Heart right ventricle (tissue), 16 donors: ENCODE measurements at regions not wholly inside any gene's neighbourhood (a gene's known extent, or its start where the extent isn't known, plus 50 kb on each side); places are given as distances from the start of the nearest gene placed in this dataset.

Experiments
- ATAC-seq, 8 donors: fragments of 200-7000 bp; cut with Tn5 transposase; one replicate each; pipeline ENCODE4 v1.9.1; 2020; ENCODE audit warnings: mild to moderate bottlenecking in 8 of 8, moderate library complexity in 8 of 8, moderate number of reproducible peaks in 1 of 8
- DNase-seq, 2 donors: peaks; one replicate each; pipeline ENCODE4 v3.0.0-alpha.2; 2020
- H3K27ac ChIP-seq, 10 donors: fragments of 200-600 bp; sonication (generic) in 2 of 10; one replicate each; pipeline versions ENCODE4 v1.5.0 to v1.8.0; 2020 to 2022; ENCODE audit warnings: mild to moderate bottlenecking in 3 of 10
- H3K27me3 ChIP-seq, 7 donors: fragments of 200-600 bp; one replicate each; pipeline ENCODE4 v1.8.0; 2021 to 2022; ENCODE audit warnings: mild to moderate bottlenecking in 2 of 7
- H3K36me3 ChIP-seq, 9 donors: fragments of 200-600 bp; sonication (generic) in 1 of 9; one replicate each; pipeline versions ENCODE4 v1.5.0 to v1.8.0; 2020 to 2022; ENCODE audit warnings: mild to moderate bottlenecking in 2 of 9
- H3K4me1 ChIP-seq, 9 donors: fragments of 200-600 bp; sonication (generic) in 1 of 9; one replicate each; pipeline versions ENCODE4 v1.5.0 to v1.8.0; 2020 to 2022; ENCODE audit warnings: mild to moderate bottlenecking in 4 of 9
- H3K4me3 ChIP-seq, 10 donors: fragments of 200-600 bp; sonication (generic) in 2 of 10; one replicate each; pipeline versions ENCODE4 v1.5.0 to v1.8.0; 2020 to 2022; ENCODE audit warnings: mild to moderate bottlenecking in 7 of 10, moderate library complexity in 2 of 10
- H3K9me3 ChIP-seq, 11 donors: fragments of 200-600 bp in 10 of 11; sonication (generic) in 2 of 11; one replicate each; pipeline versions ENCODE4 v1.5.0 to v1.8.0; 2013 to 2022; ENCODE audit warnings: mild to moderate bottlenecking in 2 of 11, control low read depth in 1 of 11, moderate library complexity in 1 of 11
- CTCF ChIP-seq, 9 donors: fragments of 200-600 bp; sonication (generic) in 2 of 9; IDR thresholded peaks; one replicate each; pipeline versions ENCODE4 v1.5.0 to v1.8.0; 2021 to 2022; ENCODE audit warnings: antibody characterized with exemption in 9 of 9, mild to moderate bottlenecking in 5 of 9, moderate library complexity in 1 of 9
- WGBS, 2 donors: extraction: QIAGEN DNeasy Blood & Tissue Kit; methylation state at CpG; one replicate each; pipeline ENCODE4 v1.1.7; 2013; ENCODE audit warnings: inconsistent platforms in 1 of 2; 5-methylcytosine and 5-hydroxymethylcytosine counted together
- intact Hi-C, 10 donors: fragments of 100-400 bp; cut with DNase I; formaldehyde crosslinking; loops; one replicate each; pipeline versions ENCODE4 v1.11.1 to v1.14.2; 2022
- donor health status: Arrhythmogenic right ventricular cardiomyopathy.
- donor health status: ischemic (EF 13 %, LVEDD 7.1; RV severe dilation, severe dysfunction).
- donor health status: healthy with polysubstance abuse.
- donor health status: DM: no; HTN: yes; CAD: no.
- donor health status: DM: no; HTN: no; CAD: no.
- donor health status: ischemic (EF 25% LVEDD 6.9; RV normal size, moderate dysfunction).
- donor health status: ischemic (EF 25% LVEDD 5.7; RV mildly dilated, moderate dysfunction).
- donor health status: healthy.
- donor health status: DM: yes; HTN: yes; CAD: no.
- donor health status: Ischemic cardiomyopathy.
- donor health status: ischemic (EF 35%, LVEDD 5.7; RV mildly dilated, moderate dysfunction).
- donor health status: nonischemic (EF 11% LVEDD 7.7; RV severe dilation, severe dysfunction).
- donor health status: DM: yes; HTN: yes; CAD: no.
- donor health status: PGD.
- donor health status: ischemic (EF 29% LVEDD 5.4; RV normal size, mild dysfunction).
- donor health status: nonischemic (EF 23%, LVEDD 6.1; RV moderate dilation, normal function).

GRCh38 chr6:132126150-132126549 is 175.0 kb upstream of the CCN2 start:
- ATAC-seq, result no peak
- no peak for TF ChIP-seq CTCF (IDR thresholded peaks at IDR 0.05)

GRCh38 chr6:132122871-132123270 is 171.7 kb upstream of the CCN2 start:
- Histone ChIP-seq H3K27me3 (no peaks in the 10 kb centered on the region), H3K36me3 (no peaks in the 10 kb centered on the region), H3K27ac (no peak overlapping the region), H3K4me1 (peaks cover 0 to 11% (median 0%) of the 10 kb centered on the region in 9 donors), H3K4me3 (no peak overlapping the region), H3K9me3 (no peaks in the 10 kb centered on the region)
- 53 to 54% methylated on average over 4 of the region's 4 CpGs for WGBS, 2 donors
- intact Hi-C loops, result no loop called here
- peak in 5 of 8 donors; percentile 28 to 70 (median 65) for ATAC-seq
- no peak for TF ChIP-seq CTCF (IDR thresholded peaks at IDR 0.05)
- no peak for DNase-seq

More at GRCh38 chr6:132126150-132126549, 175.0 kb upstream of the CCN2 start:
- Histone ChIP-seq H3K36me3 (no peaks in the 10 kb centered on the region), H3K27me3 (no peaks in the 10 kb centered on the region), H3K27ac (no peak overlapping the region), H3K9me3 (no peaks in the 10 kb centered on the region), H3K4me3 (no peak overlapping the region), H3K4me1 (peaks cover under 1 to 25% (median 7%) of the 10 kb centered on the region in 9 donors)
- WGBS, 2 donors, result 95 to 98% methylated on average over 2 of the region's 2 CpGs
- no peak for DNase-seq
- intact Hi-C loops, result no loop called here

GRCh38 chr6:132122176-132122575 is 171.0 kb upstream of the CCN2 start:
- Histone ChIP-seq H3K36me3 (no peaks in the 10 kb centered on the region), H3K27ac (no peak overlapping the region), H3K27me3 (no peaks in the 10 kb centered on the region), H3K4me3 (no peak overlapping the region), H3K9me3 (no peaks in the 10 kb centered on the region), H3K4me1 (peaks cover 0 to 11% (median 0%) of the 10 kb centered on the region in 9 donors)
- TF ChIP-seq CTCF (IDR thresholded peaks at IDR 0.05), result no peak
- DNase-seq (no peak), ATAC-seq (no peak)
- intact Hi-C loops, result no loop called here

GRCh38 chr6:132118144-132118543 is 167.0 kb upstream of the CCN2 start:
- Histone ChIP-seq H3K4me1 (peaks cover 0 to 6% (median 0%) of the 10 kb centered on the region in 9 donors), H3K27me3 (no peaks in the 10 kb centered on the region), H3K9me3 (no peaks in the 10 kb centered on the region), H3K27ac (no peak overlapping the region), H3K4me3 (no peak overlapping the region), H3K36me3 (no peaks in the 10 kb centered on the region)
- TF ChIP-seq CTCF (IDR thresholded peaks at IDR 0.05), result no peak
- DNase-seq (no peak), ATAC-seq (no peak)
- 96 to 97% methylated on average over 1 of the region's 1 CpG for WGBS, 2 donors
- intact Hi-C loops, result no loop called here
